HEK293 (cell line): ENCODE measurements at regions not wholly inside any gene's neighbourhood (a gene's known extent, or its start where the extent isn't known, plus 50 kb on each side); places are given as distances from the start of the nearest gene placed in this dataset.

ENCODE experiments used
- CTCF ChIA-PET: fragments of 350-600 bp; formaldehyde crosslinking; extraction: SDS; loops from one replicate; lab custom pipeline; 2021; ENCODE audit warnings: antibody characterized with exemption; lab: Yijun Ruan, JAX
- POLR2A ChIA-PET: fragments of 300-600 bp; formaldehyde crosslinking; extraction: SDS; loops from one replicate; lab custom pipeline; 2020; ENCODE audit warnings: antibody characterized with exemption, inconsistent platforms; lab: Yijun Ruan, JAX
- H3K27ac ChIP-seq: fragments of 200-500 bp; sonication (Bioruptor generic); 2 replicates; pipeline ENCODE4 v1.5.1; 2014; ENCODE audit warnings: low read depth, low read length, control low read depth, inconsistent platforms; ENCODE audit errors: extremely low read depth
- H3K36me3 ChIP-seq, 2 experiments: fragments of 200-500 bp in 1 of 2; sonication (Bioruptor generic) in 1 of 2; 1 replicate in 1 of 2; 2 replicates in 1 of 2; pipeline ENCODE4 v1.5.1; 2014 to 2017; ENCODE audit warnings: inconsistent platforms in 2 of 2, low read length in 2 of 2; ENCODE audit not compliant: control insufficient read depth in 2 of 2, insufficient read depth in 1 of 2
- H3K4me1 ChIP-seq: fragments of 200-500 bp; sonication (Bioruptor generic); 2 replicates; pipeline ENCODE4 v1.5.1; 2014; ENCODE audit warnings: mild to moderate bottlenecking, low read length, inconsistent platforms; ENCODE audit not compliant: control insufficient read depth, insufficient read depth
- H3K4me3 ChIP-seq: 2 replicates; pipeline ENCODE4 v1.5.1; 2011; ENCODE audit warnings: low read depth, mild to moderate bottlenecking, control low read depth, low read length, moderate library complexity
- H3K9me3 ChIP-seq: fragments of 200-500 bp; sonication (Bioruptor generic); 2 replicates; pipeline ENCODE4 v1.5.1; 2014; ENCODE audit warnings: low read depth, low read length, inconsistent platforms; ENCODE audit not compliant: control insufficient read depth, insufficient read depth
- BCL6B ChIP-seq: fragments of 450-650 bp; formaldehyde crosslinking; IDR thresholded peaks from 2 replicates; pipeline ENCODE4 v1.5.1; 2017; ENCODE audit warnings: missing biosample characterization, missing genetic modification characterization
- SALL2 ChIP-seq: fragments of 450-650 bp; formaldehyde crosslinking; IDR thresholded peaks from 2 replicates; pipeline ENCODE4 v1.5.0; 2017; ENCODE audit warnings: missing biosample characterization, mild to moderate bottlenecking, missing genetic modification characterization, borderline replicate concordance
- TSHZ1 ChIP-seq: fragments of 450-650 bp; formaldehyde crosslinking; IDR thresholded peaks from 2 replicates; pipeline ENCODE4 v1.5.1; 2016; ENCODE audit warnings: missing biosample characterization, missing genetic modification characterization, borderline replicate concordance
- ZBTB8A ChIP-seq: fragments of 450-650 bp; formaldehyde crosslinking; IDR thresholded peaks from 2 replicates; pipeline ENCODE4 v1.5.1; 2016; ENCODE audit warnings: missing biosample characterization, missing genetic modification characterization
- ZNF114 ChIP-seq: fragments of 450-650 bp; formaldehyde crosslinking; IDR thresholded peaks from 2 replicates; pipeline ENCODE4 v1.5.0; 2017; ENCODE audit warnings: missing biosample characterization, missing genetic modification characterization
- ZNF121 ChIP-seq: fragments of 450-650 bp; formaldehyde crosslinking; IDR thresholded peaks from 2 replicates; pipeline ENCODE4 v1.5.1; 2016; ENCODE audit warnings: missing biosample characterization, missing genetic modification characterization
- ZNF16 ChIP-seq: fragments of 450-650 bp; formaldehyde crosslinking; IDR thresholded peaks from 2 replicates; pipeline ENCODE4 v1.5.1; 2016; ENCODE audit warnings: low read depth, missing biosample characterization, missing genetic modification characterization
- ZNF2 ChIP-seq: fragments of 450-650 bp; formaldehyde crosslinking; IDR thresholded peaks from 2 replicates; pipeline ENCODE4 v1.5.1; 2016; ENCODE audit warnings: missing biosample characterization, missing genetic modification characterization
- ZNF214 ChIP-seq: fragments of 450-650 bp; formaldehyde crosslinking; IDR thresholded peaks from 2 replicates; pipeline ENCODE4 v1.5.1; 2017; ENCODE audit warnings: missing biosample characterization, mild to moderate bottlenecking, missing genetic modification characterization, borderline replicate concordance
- ZNF24 ChIP-seq: fragments of 450-650 bp; formaldehyde crosslinking; IDR thresholded peaks from 2 replicates; pipeline ENCODE4 v1.5.1; 2016; ENCODE audit warnings: missing biosample characterization, missing genetic modification characterization
- ZNF266 ChIP-seq: fragments of 450-650 bp; formaldehyde crosslinking; IDR thresholded peaks from 2 replicates; pipeline ENCODE4 v1.5.1; 2016; ENCODE audit warnings: missing biosample characterization, missing genetic modification characterization, low read depth
- ZNF335 ChIP-seq: fragments of 450-650 bp; formaldehyde crosslinking; conservative IDR thresholded peaks from 2 replicates; pipeline ENCODE4 v1.5.1; 2016; ENCODE audit warnings: missing biosample characterization, missing genetic modification characterization
- ZNF354C ChIP-seq: fragments of 450-650 bp; formaldehyde crosslinking; IDR thresholded peaks from 2 replicates; pipeline ENCODE4 v1.5.1; 2016; ENCODE audit warnings: missing biosample characterization, missing genetic modification characterization, low read depth, borderline replicate concordance
- ZNF391 ChIP-seq: fragments of 450-650 bp; formaldehyde crosslinking; IDR thresholded peaks from 2 replicates; pipeline ENCODE4 v1.5.1; 2016; ENCODE audit warnings: low read depth, missing biosample characterization, missing genetic modification characterization, borderline replicate concordance
- ZNF423 ChIP-seq: fragments of 450-650 bp; formaldehyde crosslinking; IDR thresholded peaks from 2 replicates; pipeline ENCODE4 v1.5.1; 2016; ENCODE audit warnings: missing biosample characterization, missing genetic modification characterization
- ZNF449 ChIP-seq: fragments of 450-650 bp; formaldehyde crosslinking; IDR thresholded peaks from 2 replicates; pipeline ENCODE4 v1.5.1; 2017; ENCODE audit warnings: missing biosample characterization, mild to moderate bottlenecking, missing genetic modification characterization, moderate library complexity
- ZNF549 ChIP-seq: fragments of 450-650 bp; IDR thresholded peaks from 2 replicates; pipeline ENCODE4 v1.5.1; 2018; ENCODE audit warnings: missing biosample characterization, missing genetic modification characterization, mild to moderate bottlenecking, inconsistent platforms, moderate library complexity
- ZNF610 ChIP-seq: fragments of 450-650 bp; formaldehyde crosslinking; IDR thresholded peaks from 2 replicates; pipeline ENCODE4 v1.5.1; 2016; ENCODE audit warnings: missing biosample characterization, missing genetic modification characterization, borderline replicate concordance
- ZNF621 ChIP-seq: fragments of 450-650 bp; formaldehyde crosslinking; IDR thresholded peaks from 2 replicates; pipeline ENCODE4 v1.5.1; 2017; ENCODE audit warnings: missing biosample characterization, missing genetic modification characterization
- ZNF654 ChIP-seq: fragments of 450-650 bp; formaldehyde crosslinking; IDR thresholded peaks from 2 replicates; pipeline ENCODE4 v1.5.1; 2016; ENCODE audit warnings: low read depth, missing biosample characterization, missing genetic modification characterization
- ZNF660 ChIP-seq: fragments of 450-650 bp; IDR thresholded peaks from 2 replicates; pipeline ENCODE4 v1.5.1; 2018; ENCODE audit warnings: missing biosample characterization, mild to moderate bottlenecking, missing genetic modification characterization
- TF ChIP-seq, protein P1 (sequence below): fragments of 450-650 bp; formaldehyde crosslinking; IDR thresholded peaks from 2 replicates; pipeline ENCODE4 v1.5.1; 2016; ENCODE audit warnings: missing biosample characterization, missing genetic modification characterization
- TF ChIP-seq, protein P2 (sequence below): fragments of 450-650 bp; formaldehyde crosslinking; IDR thresholded peaks from 2 replicates; pipeline ENCODE4 v1.5.1; 2016; ENCODE audit warnings: missing biosample characterization, missing genetic modification characterization, low read depth
- TF ChIP-seq, protein P3 (sequence below): fragments of 450-650 bp; formaldehyde crosslinking; IDR thresholded peaks from 2 replicates; pipeline ENCODE4 v1.5.1; 2016; ENCODE audit warnings: missing biosample characterization, missing genetic modification characterization

GRCh38 chr3:165389653-165390052 lies 193.5 kb upstream of the SLITRK3 start:
- TF ChIP-seq, protein P1, sequence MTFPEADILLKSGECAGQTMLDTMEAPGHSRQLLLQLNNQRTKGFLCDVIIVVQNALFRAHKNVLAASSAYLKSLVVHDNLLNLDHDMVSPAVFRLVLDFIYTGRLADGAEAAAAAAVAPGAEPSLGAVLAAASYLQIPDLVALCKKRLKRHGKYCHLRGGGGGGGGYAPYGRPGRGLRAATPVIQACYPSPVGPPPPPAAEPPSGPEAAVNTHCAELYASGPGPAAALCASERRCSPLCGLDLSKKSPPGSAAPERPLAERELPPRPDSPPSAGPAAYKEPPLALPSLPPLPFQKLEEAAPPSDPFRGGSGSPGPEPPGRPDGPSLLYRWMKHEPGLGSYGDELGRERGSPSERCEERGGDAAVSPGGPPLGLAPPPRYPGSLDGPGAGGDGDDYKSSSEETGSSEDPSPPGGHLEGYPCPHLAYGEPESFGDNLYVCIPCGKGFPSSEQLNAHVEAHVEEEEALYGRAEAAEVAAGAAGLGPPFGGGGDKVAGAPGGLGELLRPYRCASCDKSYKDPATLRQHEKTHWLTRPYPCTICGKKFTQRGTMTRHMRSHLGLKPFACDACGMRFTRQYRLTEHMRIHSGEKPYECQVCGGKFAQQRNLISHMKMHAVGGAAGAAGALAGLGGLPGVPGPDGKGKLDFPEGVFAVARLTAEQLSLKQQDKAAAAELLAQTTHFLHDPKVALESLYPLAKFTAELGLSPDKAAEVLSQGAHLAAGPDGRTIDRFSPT (tag by site-specific recombination) = no peak
- TF ChIP-seq ZNF391 (tag by site-specific recombination) = no peak
- TF ChIP-seq ZNF266 (tag by site-specific recombination) = no peak
- TF ChIP-seq ZNF449 (tag by site-specific recombination) = no peak
- no peak for TF ChIP-seq ZNF16
- TF ChIP-seq ZBTB8A = no peak
- no peak for TF ChIP-seq ZNF654 (tag by site-specific recombination)
- no peak for TF ChIP-seq TSHZ1 (tag by site-specific recombination)
- TF ChIP-seq ZNF121 = no peak
- TF ChIP-seq, protein P2, sequence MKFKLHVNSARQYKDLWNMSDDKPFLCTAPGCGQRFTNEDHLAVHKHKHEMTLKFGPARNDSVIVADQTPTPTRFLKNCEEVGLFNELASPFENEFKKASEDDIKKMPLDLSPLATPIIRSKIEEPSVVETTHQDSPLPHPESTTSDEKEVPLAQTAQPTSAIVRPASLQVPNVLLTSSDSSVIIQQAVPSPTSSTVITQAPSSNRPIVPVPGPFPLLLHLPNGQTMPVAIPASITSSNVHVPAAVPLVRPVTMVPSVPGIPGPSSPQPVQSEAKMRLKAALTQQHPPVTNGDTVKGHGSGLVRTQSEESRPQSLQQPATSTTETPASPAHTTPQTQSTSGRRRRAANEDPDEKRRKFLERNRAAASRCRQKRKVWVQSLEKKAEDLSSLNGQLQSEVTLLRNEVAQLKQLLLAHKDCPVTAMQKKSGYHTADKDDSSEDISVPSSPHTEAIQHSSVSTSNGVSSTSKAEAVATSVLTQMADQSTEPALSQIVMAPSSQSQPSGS (tag by site-specific recombination) = no peak
- TF ChIP-seq, protein P3, sequence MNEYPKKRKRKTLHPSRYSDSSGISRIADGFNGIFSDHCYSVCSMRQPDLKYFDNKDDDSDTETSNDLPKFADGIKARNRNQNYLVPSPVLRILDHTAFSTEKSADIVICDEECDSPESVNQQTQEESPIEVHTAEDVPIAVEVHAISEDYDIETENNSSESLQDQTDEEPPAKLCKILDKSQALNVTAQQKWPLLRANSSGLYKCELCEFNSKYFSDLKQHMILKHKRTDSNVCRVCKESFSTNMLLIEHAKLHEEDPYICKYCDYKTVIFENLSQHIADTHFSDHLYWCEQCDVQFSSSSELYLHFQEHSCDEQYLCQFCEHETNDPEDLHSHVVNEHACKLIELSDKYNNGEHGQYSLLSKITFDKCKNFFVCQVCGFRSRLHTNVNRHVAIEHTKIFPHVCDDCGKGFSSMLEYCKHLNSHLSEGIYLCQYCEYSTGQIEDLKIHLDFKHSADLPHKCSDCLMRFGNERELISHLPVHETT (tag by site-specific recombination) = no peak
- TF ChIP-seq ZNF2 (tag by site-specific recombination) = no peak
- TF ChIP-seq ZNF660 (tag by site-specific recombination) = no peak
- TF ChIP-seq ZNF610 = no peak
- no peak for TF ChIP-seq ZNF114
- no peak for TF ChIP-seq ZNF24 (tag by site-specific recombination)
- POLR2A ChIA-PET = no interaction called here
- Histone ChIP-seq H3K27ac (no peak overlapping the region), H3K36me3 (no peaks in the 10 kb centered on the region), H3K4me3 (no peak overlapping the region), H3K9me3 (no peaks in the 10 kb centered on the region), H3K4me1 (no peaks in the 10 kb centered on the region)
- CTCF ChIA-PET = no interaction called here

GRCh38 chr3:165389064-165389463 lies 192.9 kb upstream of the SLITRK3 start:
- POLR2A ChIA-PET = no interaction called here
- CTCF ChIA-PET = no interaction called here
- no peaks in the 10 kb centered on the region for H3K4me1 ChIP-seq
- TF ChIP-seq ZNF549 (tag by site-specific recombination) (no peak), ZNF335 (tag by site-specific recombination) (no peak), ZNF423 (tag by site-specific recombination) (no peak), ZNF266 (tag by site-specific recombination) (no peak), ZNF621 (no peak), ZNF214 (tag by site-specific recombination) (no peak), ZNF354C (tag by site-specific recombination) (no peak), BCL6B (tag by site-specific recombination) (no peak), SALL2 (no peak)
- TF ChIP-seq, all 188 proteins: peak for 0
- Histone ChIP-seq H3K36me3 (no peaks in the 10 kb centered on the region), H3K9me3 (no peaks in the 10 kb centered on the region), H3K27ac (no peak overlapping the region), H3K4me3 (no peak overlapping the region)
